T-helper 22 cell (primary cell): ENCODE measurements at regions not wholly inside any gene's neighbourhood (a gene's known extent, or its start where the extent isn't known, plus 50 kb on each side); places are given as distances from the start of the nearest gene placed in this dataset.

ENCODE experiments used
- DNase-seq: peaks from one replicate; pipeline ENCODE4 v3.0.0-alpha.2; 2020; ENCODE audit warnings: low read depth

- no peak for DNase-seq
These were observed 308.8 kb upstream of the ZNF32 start for GRCh38 chr10:43957267-43958070.

GRCh38 chr10:43955978-43956377 is 307.3 kb upstream of the ZNF32 start:
- DNase-seq = no peak

GRCh38 chr10:43955002-43955596 is 306.4 kb upstream of the ZNF32 start:
- no peak for DNase-seq

GRCh38 chr10:43953672-43954071 is 305.0 kb upstream of the ZNF32 start:
- no peak for DNase-seq

GRCh38 chr10:43952760-43953159 is 304.1 kb upstream of the ZNF32 start:
- DNase-seq = no peak

- DNase-seq = no peak
These were observed 300.7 kb upstream of the ZNF32 start for GRCh38 chr10:43949351-43949750.

GRCh38 chr10:43946445-43946844 is 297.8 kb upstream of the ZNF32 start:
- no peak for DNase-seq

GRCh38 chr10:43945908-43946307 is 297.2 kb upstream of the ZNF32 start:
- no peak for DNase-seq

GRCh38 chr10:43945094-43945730 is 296.5 kb upstream of the ZNF32 start:
- DNase-seq = no peak

GRCh38 chr10:43944381-43945093 is 295.9 kb upstream of the ZNF32 start:
- no peak for DNase-seq

GRCh38 chr10:43943818-43944360 is 295.2 kb upstream of the ZNF32 start:
- no peak for DNase-seq

GRCh38 chr10:43943119-43943817 is 294.6 kb upstream of the ZNF32 start:
- DNase-seq = no peak

GRCh38 chr10:43942096-43942850 is 293.6 kb upstream of the ZNF32 start:
- no peak for DNase-seq

- no peak for DNase-seq
These were observed 292.5 kb upstream of the ZNF32 start for GRCh38 chr10:43940898-43941837.

- DNase-seq = no peak
These were observed 291.5 kb upstream of the ZNF32 start for GRCh38 chr10:43939939-43940820.

- no peak for DNase-seq
These were observed 290.8 kb upstream of the ZNF32 start for GRCh38 chr10:43939389-43939938.

GRCh38 chr10:43938810-43939209 is 290.1 kb upstream of the ZNF32 start:
- DNase-seq = no peak

- DNase-seq = no peak
These were observed 282.7 kb upstream of the ZNF32 start for GRCh38 chr10:43931308-43931930.
